Stimulated activated CD4-positive, alpha-beta T cell treated with anti-CD3 and anti-CD28 coated beads, Interleukin-12 subunit alpha, Interleukin-12 subunit beta, amount 100 ng/mL, for 4 hours (primary cell): ENCODE measurements at regions not wholly inside any gene's neighbourhood (a gene's known extent, or its start where the extent isn't known, plus 50 kb on each side); places are given as distances from the start of the nearest gene placed in this dataset.

Experiments used
- DNase-seq: peaks from one replicate; pipeline ENCODE4 v3.0.0-alpha.2; 2020

- DNase-seq, result no peak
Measured at GRCh38 chr20:52921340-52921739, 50.8 kb upstream of the TSHZ2 start.

GRCh38 chr20:52918311-52918710 lies 53.8 kb upstream of the TSHZ2 start:
- DNase-seq, result no peak

- DNase-seq, result no peak
Measured at GRCh38 chr20:52915564-52915963, 56.6 kb upstream of the TSHZ2 start.

GRCh38 chr20:52914870-52915269 lies 57.3 kb upstream of the TSHZ2 start:
- DNase-seq, result no peak

GRCh38 chr20:52913650-52914387 lies 58.3 kb upstream of the TSHZ2 start:
- no peak for DNase-seq

GRCh38 chr20:52905241-52905994 lies 66.7 kb upstream of the TSHZ2 start:
- no peak for DNase-seq

- DNase-seq, result no peak
Measured at GRCh38 chr20:52904837-52905236, 67.3 kb upstream of the TSHZ2 start.

GRCh38 chr20:52899041-52899608 lies 73.0 kb upstream of the TSHZ2 start:
- no peak for DNase-seq

GRCh38 chr20:52896348-52896747 lies 75.8 kb upstream of the TSHZ2 start:
- no peak for DNase-seq

GRCh38 chr20:52895701-52896100 lies 76.5 kb upstream of the TSHZ2 start:
- DNase-seq, result no peak

GRCh38 chr20:52895235-52895634 lies 76.9 kb upstream of the TSHZ2 start:
- DNase-seq, result no peak

- DNase-seq, result no peak
Measured at GRCh38 chr20:52893498-52893897, 78.7 kb upstream of the TSHZ2 start.

GRCh38 chr20:52892023-52892422 lies 80.1 kb upstream of the TSHZ2 start:
- no peak for DNase-seq

- DNase-seq, result no peak
Measured at GRCh38 chr20:52890130-52890529, 82.0 kb upstream of the TSHZ2 start.

- DNase-seq, result no peak
Measured at GRCh38 chr20:52889225-52889624, 82.9 kb upstream of the TSHZ2 start.

- DNase-seq, result no peak
Measured at GRCh38 chr20:52888096-52888495, 84.1 kb upstream of the TSHZ2 start.

GRCh38 chr20:52880997-52881396 lies 91.2 kb upstream of the TSHZ2 start:
- no peak for DNase-seq

GRCh38 chr20:52880259-52880658 lies 91.9 kb upstream of the TSHZ2 start:
- no peak for DNase-seq

GRCh38 chr20:52874241-52874640 lies 97.9 kb upstream of the TSHZ2 start:
- DNase-seq, result no peak

GRCh38 chr20:52869698-52870501 lies 102.3 kb upstream of the TSHZ2 start:
- no peak for DNase-seq

- DNase-seq, result no peak
Measured at GRCh38 chr20:52869276-52869675, 102.9 kb upstream of the TSHZ2 start.

GRCh38 chr20:52867305-52867704 lies 104.9 kb upstream of the TSHZ2 start:
- no peak for DNase-seq

GRCh38 chr20:52864916-52865605 lies 107.1 kb upstream of the TSHZ2 start:
- no peak for DNase-seq
